ENCODE measurements at regions not wholly inside any gene's neighbourhood (a gene's known extent, or its start where the extent isn't known, plus 50 kb on each side); places are given as distances from the start of the nearest gene placed in this dataset.

- no peaks in the 10 kb centered on the region for H3K36me3 ChIP-seq (ENCODE audit: low read depth, low read length)
- H3K4me2 ChIP-seq (ENCODE audit: low read length) = no peak overlapping the region
- TF ChIP-seq EZH2phosphoT487 (IDR thresholded peaks at IDR 0.05; ENCODE audit: borderline replicate concordance, low read length) (no peak), CTCF (conservative IDR thresholded peaks at IDR 0.05; ENCODE audit: low read depth, low read length) (peak; percentile 41)
- no peak overlapping the region for H3K9ac ChIP-seq (ENCODE audit: low read length)
- H3K27me3 ChIP-seq (ENCODE audit: low read length) = no peaks in the 10 kb centered on the region
- H3K9me3 ChIP-seq (ENCODE audit: low read length) = no peaks in the 10 kb centered on the region
- H3K27ac ChIP-seq (ENCODE audit: low read length) = no peak overlapping the region
- H4K20me1 ChIP-seq (ENCODE audit: low read length) = no peaks in the 10 kb centered on the region
- H3K4me1 ChIP-seq (ENCODE audit: insufficient read depth, low read length) = no peaks in the 10 kb centered on the region
- ATAC-seq = peak; percentile 42; the same call in 1 of the 2 replicates
- no peak overlapping the region for H2AFZ ChIP-seq (ENCODE audit: low read length)
- no peaks in the 10 kb centered on the region for H3K79me2 ChIP-seq (ENCODE audit: low read length)
- no peaks in the 10 kb centered on the region for H3K9me2 ChIP-seq (replicated peaks; ENCODE audit: low read length)
- H3F3A ChIP-seq (ENCODE audit: low read length, unreplicated experiment) = no peaks in the 10 kb centered on the region
- H3K4me3 ChIP-seq (ENCODE audit: low read length) = no peak overlapping the region
- DNase-seq = peak; percentile 7
- no TSS peak for BruUV-seq (replicated peaks)
- ChIA-PET CTCF (no interaction called here), POLR2A (ENCODE audit: unreplicated experiment) (no interaction called here)
- intact Hi-C loops (cut with micrococcal nuclease) = loop anchor here (1.0 kb wide), 1 partner anchor 278 kb away; no protein-coding TSS in a partner anchor
Measured at GRCh38 chr13:69579351-69579750, 528.3 kb upstream of the ATXN8OS start.

GRCh38 chr13:69571606-69572323, 535.9 kb upstream of the ATXN8OS start:
- Histone ChIP-seq H3K27me3 (ENCODE audit: low read length) (no peaks in the 10 kb centered on the region), H3K9ac (ENCODE audit: low read length) (no peak overlapping the region), H3K27ac (ENCODE audit: low read length) (no peak overlapping the region), H4K20me1 (ENCODE audit: low read length) (no peaks in the 10 kb centered on the region), H3K4me3 (ENCODE audit: low read length) (no peak overlapping the region), H2AFZ (ENCODE audit: low read length) (no peak overlapping the region), H3K9me2 (replicated peaks; ENCODE audit: low read length) (no peaks in the 10 kb centered on the region), H3K4me1 (ENCODE audit: insufficient read depth, low read length) (no peaks in the 10 kb centered on the region), H3K79me2 (ENCODE audit: low read length) (no peaks in the 10 kb centered on the region), H3K9me3 (ENCODE audit: low read length) (no peaks in the 10 kb centered on the region), H3F3A (ENCODE audit: low read length, unreplicated experiment) (no peaks in the 10 kb centered on the region), H3K4me2 (ENCODE audit: low read length) (no peak overlapping the region), H3K36me3 (ENCODE audit: low read depth, low read length) (no peaks in the 10 kb centered on the region)
- ChIA-PET POLR2A (ENCODE audit: unreplicated experiment) (no interaction called here), CTCF (no interaction called here)
- intact Hi-C loops (cut with micrococcal nuclease) = no loop called here
- TF ChIP-seq CTCF (conservative IDR thresholded peaks at IDR 0.05; ENCODE audit: low read depth, low read length) (no peak), EZH2phosphoT487 (IDR thresholded peaks at IDR 0.05; ENCODE audit: borderline replicate concordance, low read length) (no peak), EZH2 (IDR thresholded peaks at IDR 0.05; ENCODE audit: low read length, unreplicated experiment) (no peak)
- BruUV-seq (replicated peaks) = no TSS peak
- no peak for ATAC-seq
- DNase-seq = no peak

DNA sequence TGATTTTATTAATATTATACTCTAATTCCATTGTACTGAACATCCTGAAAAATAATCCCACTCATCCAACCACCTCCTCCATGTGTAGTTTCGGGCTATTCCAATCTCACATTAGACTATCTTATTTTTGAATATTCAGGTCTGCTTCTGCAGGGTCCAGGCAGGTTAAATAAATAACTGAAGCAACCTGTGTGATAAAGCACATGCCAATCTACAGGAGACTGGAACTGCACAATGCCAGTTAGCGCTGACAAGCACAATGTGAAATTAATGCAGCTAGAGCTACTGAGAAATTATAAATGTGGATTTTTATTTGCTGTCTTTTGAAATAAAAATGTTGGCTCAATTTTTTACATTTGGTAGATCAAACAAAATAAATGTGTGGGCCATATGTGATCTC, 540.1 kb upstream of the ATXN8OS start:
- no peaks in the 10 kb centered on the region for H3K36me3 ChIP-seq (ENCODE audit: low read depth, low read length)
- intact Hi-C loops (cut with micrococcal nuclease) = no loop called here
- no peak for DNase-seq
- no peak for TF ChIP-seq EZH2phosphoT487 (IDR thresholded peaks at IDR 0.05; ENCODE audit: borderline replicate concordance, low read length)
- TF ChIP-seq EZH2 (IDR thresholded peaks at IDR 0.05; ENCODE audit: low read length, unreplicated experiment) = no peak
- no peak for TF ChIP-seq CTCF (conservative IDR thresholded peaks at IDR 0.05; ENCODE audit: low read depth, low read length)
- H3K27ac ChIP-seq (ENCODE audit: low read length) = no peak overlapping the region
- ChIA-PET CTCF (no interaction called here), POLR2A (ENCODE audit: unreplicated experiment) (no interaction called here)
- no peak for ATAC-seq
- no peaks in the 10 kb centered on the region for H3F3A ChIP-seq (ENCODE audit: low read length, unreplicated experiment)
- no peaks in the 10 kb centered on the region for H3K4me1 ChIP-seq (ENCODE audit: insufficient read depth, low read length)
- H3K4me2 ChIP-seq (ENCODE audit: low read length) = no peak overlapping the region
- peaks cover 4% of the 10 kb centered on the region; the same call in 1 of the 2 replicates for H3K9me3 ChIP-seq (ENCODE audit: low read length)
- no peak overlapping the region for H2AFZ ChIP-seq (ENCODE audit: low read length)
- no peaks in the 10 kb centered on the region for H3K79me2 ChIP-seq (ENCODE audit: low read length)
- no peak overlapping the region for H3K9ac ChIP-seq (ENCODE audit: low read length)
- H3K9me2 ChIP-seq (replicated peaks; ENCODE audit: low read length) = no peaks in the 10 kb centered on the region
- BruUV-seq (replicated peaks) = no TSS peak
- H3K4me3 ChIP-seq (ENCODE audit: low read length) = no peak overlapping the region
- H3K27me3 ChIP-seq (ENCODE audit: low read length) = no peaks in the 10 kb centered on the region
- no peaks in the 10 kb centered on the region for H4K20me1 ChIP-seq (ENCODE audit: low read length)

All from PC-3 (cell line).